Gastrocnemius medialis (tissue), 4 donors: ENCODE measurements at regions not wholly inside any gene's neighbourhood (a gene's known extent, or its start where the extent isn't known, plus 50 kb on each side); places are given as distances from the start of the nearest gene placed in this dataset.

Experiments used
- ATAC-seq, 2 donors: fragments of 150-250 bp; one replicate each; pipeline ENCODE4 v1.9.1; 2016
- DNase-seq, 2 donors: peaks; one replicate each; pipeline ENCODE4 v3.0.0-alpha.2; 2019
- H3K27ac ChIP-seq, 4 donors: fragments of 200-600 bp; sonication (generic); 1 replicate in 1 of 4; 2 replicates in 3 of 4; pipeline ENCODE4 v1.5.1; 2016 to 2018; ENCODE audit warnings: mild to moderate bottlenecking in 2 of 4, moderate library complexity in 1 of 4
- H3K27me3 ChIP-seq, 3 donors: fragments of 200-600 bp; sonication (generic) in 2 of 3; 1 replicate in 1 of 3; 2 replicates in 2 of 3; pipeline versions ENCODE4 v1.5.1 to v1.6.0; 2016 to 2019; ENCODE audit warnings: mild to moderate bottlenecking in 1 of 3, moderate library complexity in 1 of 3
- H3K36me3 ChIP-seq, 2 donors: fragments of 200-600 bp; sonication (generic) in 1 of 2; one replicate each; pipeline ENCODE4 v1.5.1; 2017 to 2018
- H3K4me1 ChIP-seq, 2 donors: fragments of 200-600 bp; sonication (generic) in 1 of 2; one replicate each; pipeline ENCODE4 v1.5.1; 2016 to 2017; ENCODE audit warnings: mild to moderate bottlenecking in 2 of 2
- H3K4me3 ChIP-seq, 4 donors: fragments of 200-600 bp; sonication (generic) in 3 of 4; 1 replicate in 1 of 4; 2 replicates in 3 of 4; pipeline ENCODE4 v1.5.1; 2016 to 2019; ENCODE audit warnings: mild to moderate bottlenecking in 2 of 4
- H3K9me3 ChIP-seq, 3 donors: fragments of 200-600 bp; sonication (generic) in 2 of 3; 1 replicate in 1 of 3; 2 replicates in 2 of 3; pipeline ENCODE4 v1.5.1; 2016 to 2019
- POLR2A ChIP-seq, 2 donors: fragments of 450-650 bp; IDR thresholded peaks; one replicate each; pipeline ENCODE4 v1.6.1; 2017; ENCODE audit warnings: antibody characterized with exemption in 2 of 2, mild to moderate bottlenecking in 2 of 2, moderate library complexity in 2 of 2
- in situ Hi-C, 4 donors: fragments of 200-750 bp; cut with MboI; loops; one replicate each; pipeline versions ENCODE4 v1.15.0 to v1.8.0; 2017; ENCODE audit warnings: low sequenced_read_pairs in 4 of 4
- intact Hi-C: fragments of 100-400 bp; cut with DNase I; formaldehyde crosslinking; loops from one replicate; pipeline ENCODE4 v1.15.1; 2023; ENCODE audit warnings: low total_unique reads
- TF ChIP-seq, protein P1 (sequence below), 5 experiments: fragments of 450-650 bp in 3 of 5; fragments of 200-600 bp in 2 of 5; sonication (generic) in 2 of 5; IDR thresholded peaks in 4 of 5; conservative IDR thresholded peaks in 1 of 5; 1 replicate in 4 of 5; 2 replicates in 1 of 5; pipeline ENCODE4 v1.5.1; 2016 to 2019; ENCODE audit warnings: antibody characterized with exemption in 5 of 5, mild to moderate bottlenecking in 3 of 5, moderate library complexity in 3 of 5

DNA sequence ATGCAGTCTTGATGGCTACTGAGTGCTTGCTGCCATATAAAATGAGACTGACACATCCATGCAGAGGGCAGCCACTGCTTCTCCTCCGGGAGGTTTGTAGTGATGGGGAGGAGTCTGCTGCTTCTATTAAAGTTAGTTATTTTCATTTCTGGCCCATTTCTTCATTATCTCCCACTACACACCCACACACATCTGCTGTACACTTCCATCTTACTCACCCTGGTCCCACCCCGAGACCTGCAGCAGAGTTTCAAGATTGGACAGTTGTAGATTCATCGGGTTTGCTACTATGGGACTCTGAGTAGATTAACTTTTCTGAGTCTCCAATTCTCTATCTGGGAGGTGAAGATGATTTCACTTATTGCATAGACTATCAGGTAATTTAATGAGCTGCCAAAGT lies 176.2 kb upstream of the SNX19 start:
- in situ Hi-C loops (no loop called here), intact Hi-C loops (no loop called here)
- ATAC-seq = no peak

DNA sequence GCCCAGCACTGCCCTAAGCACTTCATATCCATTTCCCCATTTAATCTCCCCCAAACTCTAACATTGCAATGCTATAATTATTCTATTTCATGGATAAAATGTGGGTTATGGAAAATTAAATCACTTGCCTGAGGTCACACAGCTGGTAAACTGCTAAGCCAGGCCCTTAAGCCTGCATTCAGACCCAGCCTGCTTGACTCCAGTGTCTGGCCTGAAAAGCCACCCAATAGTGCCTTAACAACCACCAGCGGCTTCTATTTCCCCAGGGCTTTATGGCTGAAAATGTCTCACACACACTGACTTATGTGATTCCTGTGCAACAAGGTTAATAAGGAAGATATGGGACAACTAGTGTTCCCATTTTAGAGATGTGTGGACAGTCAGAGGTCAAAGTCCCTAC lies 178.5 kb upstream of the SNX19 start:
- H3K27ac ChIP-seq = no peak overlapping the region
- DNase-seq (no peak), ATAC-seq (no peak)
- H3K27me3 ChIP-seq = no peaks in the 10 kb centered on the region
- in situ Hi-C loops (no loop called here), intact Hi-C loops (no loop called here)
- H3K4me3 ChIP-seq = no peak overlapping the region
- no peaks in the 10 kb centered on the region for H3K36me3 ChIP-seq
- no peaks in the 10 kb centered on the region for H3K4me1 ChIP-seq
- H3K9me3 ChIP-seq = no peaks in the 10 kb centered on the region
- TF ChIP-seq POLR2A (IDR thresholded peaks at IDR 0.05) = no peak
- TF ChIP-seq, protein P1, sequence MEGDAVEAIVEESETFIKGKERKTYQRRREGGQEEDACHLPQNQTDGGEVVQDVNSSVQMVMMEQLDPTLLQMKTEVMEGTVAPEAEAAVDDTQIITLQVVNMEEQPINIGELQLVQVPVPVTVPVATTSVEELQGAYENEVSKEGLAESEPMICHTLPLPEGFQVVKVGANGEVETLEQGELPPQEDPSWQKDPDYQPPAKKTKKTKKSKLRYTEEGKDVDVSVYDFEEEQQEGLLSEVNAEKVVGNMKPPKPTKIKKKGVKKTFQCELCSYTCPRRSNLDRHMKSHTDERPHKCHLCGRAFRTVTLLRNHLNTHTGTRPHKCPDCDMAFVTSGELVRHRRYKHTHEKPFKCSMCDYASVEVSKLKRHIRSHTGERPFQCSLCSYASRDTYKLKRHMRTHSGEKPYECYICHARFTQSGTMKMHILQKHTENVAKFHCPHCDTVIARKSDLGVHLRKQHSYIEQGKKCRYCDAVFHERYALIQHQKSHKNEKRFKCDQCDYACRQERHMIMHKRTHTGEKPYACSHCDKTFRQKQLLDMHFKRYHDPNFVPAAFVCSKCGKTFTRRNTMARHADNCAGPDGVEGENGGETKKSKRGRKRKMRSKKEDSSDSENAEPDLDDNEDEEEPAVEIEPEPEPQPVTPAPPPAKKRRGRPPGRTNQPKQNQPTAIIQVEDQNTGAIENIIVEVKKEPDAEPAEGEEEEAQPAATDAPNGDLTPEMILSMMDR (IDR thresholded peaks at IDR 0.05 in 4 of 5, conservative IDR thresholded peaks at IDR 0.05 in 1 of 5) = no peak

More for the DNA sequence above, 176.2 kb upstream of the SNX19 start:
- no peak for TF ChIP-seq POLR2A (IDR thresholded peaks at IDR 0.05)
- TF ChIP-seq, protein P1 (IDR thresholded peaks at IDR 0.05 in 4 of 5, conservative IDR thresholded peaks at IDR 0.05 in 1 of 5) = no peak
- H3K36me3 ChIP-seq = no peaks in the 10 kb centered on the region
- DNase-seq = no peak
- no peak overlapping the region for H3K4me3 ChIP-seq
- H3K27ac ChIP-seq = no peak overlapping the region
- no peaks in the 10 kb centered on the region for H3K27me3 ChIP-seq
- H3K9me3 ChIP-seq = no peaks in the 10 kb centered on the region
- H3K4me1 ChIP-seq = no peaks in the 10 kb centered on the region

DNA sequence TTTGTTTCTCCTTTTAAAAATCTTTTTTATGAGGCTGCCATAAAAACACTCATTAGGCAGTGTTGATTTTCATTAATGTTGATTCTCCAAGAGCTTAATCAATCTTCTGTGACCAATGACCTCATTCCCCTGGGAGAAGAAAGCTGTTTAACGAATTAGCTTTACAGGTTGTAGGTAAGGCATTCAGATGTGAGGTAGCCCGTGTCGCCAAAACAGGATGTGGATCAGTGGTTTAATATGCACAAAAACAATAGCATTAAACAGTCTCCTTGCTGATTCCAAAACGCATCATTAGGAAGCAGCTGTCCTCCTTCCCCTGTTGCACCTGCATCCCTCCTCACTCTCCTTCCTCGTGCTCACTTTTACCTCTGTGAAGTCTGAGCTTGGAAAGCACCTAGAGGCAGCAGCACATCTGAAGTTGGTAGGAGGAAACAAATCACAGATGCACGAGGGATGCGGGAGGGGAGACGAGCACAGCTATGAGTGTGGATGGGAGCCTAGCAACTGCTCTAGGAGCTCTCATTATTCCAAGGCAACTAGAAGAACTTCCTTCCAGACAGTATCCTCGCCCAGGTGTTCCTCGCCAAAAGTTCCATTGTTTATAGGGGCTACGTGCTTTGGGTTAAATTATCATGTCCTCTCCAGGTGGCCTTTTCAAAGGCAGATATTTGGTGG lies 179.4 kb upstream of the SNX19 start:
- Histone ChIP-seq H3K36me3 (no peaks in the 10 kb centered on the region), H3K4me1 (no peaks in the 10 kb centered on the region), H3K27me3 (no peaks in the 10 kb centered on the region), H3K9me3 (no peaks in the 10 kb centered on the region), H3K27ac (no peak overlapping the region), H3K4me3 (no peak overlapping the region)
- in situ Hi-C loops = no loop called here
- ATAC-seq (no peak), DNase-seq (no peak)
- TF ChIP-seq POLR2A (IDR thresholded peaks at IDR 0.05) = no peak
- TF ChIP-seq, protein P1 (IDR thresholded peaks at IDR 0.05 in 4 of 5, conservative IDR thresholded peaks at IDR 0.05 in 1 of 5) = no peak
- intact Hi-C loops = no loop called here

DNA sequence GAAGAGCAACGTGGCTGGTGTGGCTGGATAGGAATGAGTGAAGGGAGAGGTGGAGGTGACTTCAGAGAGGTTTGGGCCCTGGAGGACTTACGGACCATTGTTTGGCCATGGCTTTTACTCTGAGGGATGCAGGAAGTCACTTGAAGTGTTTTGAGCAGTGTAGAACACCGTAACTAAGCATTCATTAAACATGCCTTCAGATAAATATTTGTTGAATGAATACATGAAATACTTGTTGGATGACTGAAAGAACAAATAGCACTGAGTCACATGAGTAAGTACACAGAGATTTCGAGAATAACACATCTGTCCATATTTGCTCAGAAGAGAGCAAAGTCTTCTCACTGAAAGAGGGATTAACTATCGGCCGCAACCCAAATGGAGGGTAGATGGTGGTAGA lies 182.7 kb upstream of the SNX19 start:
- H3K9me3 ChIP-seq = no peaks in the 10 kb centered on the region
- H3K4me1 ChIP-seq = no peaks in the 10 kb centered on the region
- no peaks in the 10 kb centered on the region for H3K36me3 ChIP-seq
- H3K4me3 ChIP-seq = no peak overlapping the region
- no peak for TF ChIP-seq POLR2A (IDR thresholded peaks at IDR 0.05)
- intact Hi-C loops = no loop called here
- no peak overlapping the region for H3K27ac ChIP-seq
- DNase-seq (no peak), ATAC-seq (no peak)
- H3K27me3 ChIP-seq = no peaks in the 10 kb centered on the region
- in situ Hi-C loops = no loop called here

DNA sequence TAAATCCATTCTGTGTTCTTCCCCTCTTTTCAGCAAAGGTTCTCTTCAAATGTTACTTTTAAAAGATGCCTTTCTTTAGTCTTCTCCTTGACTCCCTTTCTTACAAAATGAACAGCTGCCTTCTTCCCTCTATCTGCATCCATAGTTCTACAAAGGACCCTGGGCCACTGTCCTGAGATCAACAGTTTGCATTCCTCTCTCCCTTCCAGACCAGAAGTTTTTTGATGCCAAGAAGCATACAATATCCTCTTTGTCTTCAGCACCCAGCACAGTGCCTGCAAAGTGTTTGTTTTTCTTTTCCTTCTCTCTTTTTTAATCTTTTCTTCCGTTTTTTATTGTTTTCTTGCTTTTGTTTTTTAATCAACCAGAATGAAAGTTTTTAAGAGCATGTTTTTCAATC lies 183.5 kb upstream of the SNX19 start:
- H3K36me3 ChIP-seq = no peaks in the 10 kb centered on the region
- no peak overlapping the region for H3K27ac ChIP-seq
- H3K4me1 ChIP-seq = no peaks in the 10 kb centered on the region
- no peak overlapping the region for H3K4me3 ChIP-seq
- no peaks in the 10 kb centered on the region for H3K9me3 ChIP-seq
- intact Hi-C loops = no loop called here
- ATAC-seq (no peak), DNase-seq (no peak)
- TF ChIP-seq POLR2A (IDR thresholded peaks at IDR 0.05) = no peak
- TF ChIP-seq, protein P1 (IDR thresholded peaks at IDR 0.05 in 4 of 5, conservative IDR thresholded peaks at IDR 0.05 in 1 of 5) = no peak
- no peaks in the 10 kb centered on the region for H3K27me3 ChIP-seq
- in situ Hi-C loops = no loop called here
